Sigmoid colon (tissue), 6 donors: ENCODE measurements at regions not wholly inside any gene's neighbourhood (a gene's known extent, or its start where the extent isn't known, plus 50 kb on each side); places are given as distances from the start of the nearest gene placed in this dataset.

Experiments used
- DNase-seq: peaks from one replicate; pipeline ENCODE4 v3.0.0-alpha.2; 2019
- H3K27ac ChIP-seq, 4 donors: fragments of 200-600 bp; sonication (generic); one replicate each; pipeline ENCODE4 v1.5.1; 2016 to 2019; ENCODE audit warnings: mild to moderate bottlenecking in 1 of 4
- H3K27me3 ChIP-seq, 3 donors: fragments of 200-600 bp; sonication (generic); one replicate each; pipeline ENCODE4 v1.5.1; 2019; ENCODE audit warnings: mild to moderate bottlenecking in 1 of 3
- H3K36me3 ChIP-seq, 4 donors: fragments of 200-600 bp; sonication (generic); one replicate each; pipeline ENCODE4 v1.5.1; 2016 to 2019
- H3K4me1 ChIP-seq, 4 donors: fragments of 200-600 bp; sonication (generic); one replicate each; pipeline ENCODE4 v1.5.1; 2017 to 2019
- H3K4me3 ChIP-seq, 4 donors: fragments of 200-600 bp; sonication (generic); one replicate each; pipeline ENCODE4 v1.5.1; 2017 to 2019; ENCODE audit warnings: mild to moderate bottlenecking in 2 of 4, moderate library complexity in 1 of 4
- H3K9me3 ChIP-seq, 4 donors: fragments of 200-600 bp in 3 of 4; sonication (generic) in 3 of 4; one replicate each; pipeline versions ENCODE4 v1.5.1 to v1.6.1; 2013 to 2019
- EP300 ChIP-seq, 4 donors: sonication (generic); formaldehyde crosslinking; IDR thresholded peaks; one replicate each; pipeline ENCODE4 v1.6.1; 2017; ENCODE audit warnings: antibody characterized with exemption in 4 of 4
- POLR2A ChIP-seq, 2 donors: fragments of 450-650 bp; IDR thresholded peaks; one replicate each; pipeline ENCODE4 v1.6.1; 2016; ENCODE audit warnings: antibody characterized with exemption in 2 of 2, mild to moderate bottlenecking in 2 of 2, moderate library complexity in 2 of 2
- POLR2AphosphoS5 ChIP-seq, 4 donors: sonication (generic); formaldehyde crosslinking; IDR thresholded peaks; one replicate each; pipeline ENCODE4 v1.6.1; 2017; ENCODE audit warnings: antibody characterized with exemption in 4 of 4
- WGBS, 2 donors: extraction: QIAGEN DNeasy Blood & Tissue Kit; methylation state at CpG; one replicate each; pipeline ENCODE4 v1.1.7; 2013; 5-methylcytosine and 5-hydroxymethylcytosine counted together
- intact Hi-C: fragments of 100-400 bp; cut with DNase I; formaldehyde crosslinking; loops from one replicate; pipeline ENCODE4 v1.15.1; 2023
- TF ChIP-seq, protein P1 (sequence below), 4 experiments: fragments of 450-650 bp in 3 of 4; fragments of 200-600 bp in 1 of 4; IDR thresholded peaks; one replicate each; pipeline ENCODE4 v1.5.1; 2016 to 2019; ENCODE audit warnings: antibody characterized with exemption in 4 of 4, mild to moderate bottlenecking in 3 of 4, moderate library complexity in 2 of 4
- donor health status: healthy with polysubstance abuse.
- donor health status: healthy.

DNA sequence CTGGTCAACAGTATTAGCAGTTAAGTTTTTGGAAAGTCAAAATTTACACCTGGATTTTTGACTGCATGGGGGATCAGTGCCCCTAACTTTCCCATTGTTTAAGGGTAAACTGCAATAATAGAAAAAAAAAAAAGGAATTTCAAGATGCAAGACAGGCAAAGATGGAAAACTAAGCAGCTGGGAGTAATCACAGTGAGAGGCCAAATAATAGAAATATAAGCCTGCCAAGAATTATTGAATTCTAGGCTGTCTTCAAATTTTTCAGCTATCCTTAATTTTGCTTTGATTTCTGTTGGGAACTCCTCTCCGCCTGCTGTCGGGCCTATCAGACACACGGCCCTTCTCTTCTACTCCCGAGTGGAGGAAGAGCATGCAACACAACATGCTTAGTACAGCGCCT is 215.5 kb upstream of the LMCD1 start:
- Histone ChIP-seq H3K27me3 (no peaks in the 10 kb centered on the region), H3K4me1 (no peaks in the 10 kb centered on the region), H3K27ac (no peak overlapping the region), H3K4me3 (no peak overlapping the region), H3K9me3 (no peaks in the 10 kb centered on the region), H3K36me3 (no peaks in the 10 kb centered on the region)
- no peak for TF ChIP-seq POLR2AphosphoS5 (IDR thresholded peaks at IDR 0.05)
- TF ChIP-seq POLR2A (IDR thresholded peaks at IDR 0.05) = no peak
- TF ChIP-seq, protein P1, sequence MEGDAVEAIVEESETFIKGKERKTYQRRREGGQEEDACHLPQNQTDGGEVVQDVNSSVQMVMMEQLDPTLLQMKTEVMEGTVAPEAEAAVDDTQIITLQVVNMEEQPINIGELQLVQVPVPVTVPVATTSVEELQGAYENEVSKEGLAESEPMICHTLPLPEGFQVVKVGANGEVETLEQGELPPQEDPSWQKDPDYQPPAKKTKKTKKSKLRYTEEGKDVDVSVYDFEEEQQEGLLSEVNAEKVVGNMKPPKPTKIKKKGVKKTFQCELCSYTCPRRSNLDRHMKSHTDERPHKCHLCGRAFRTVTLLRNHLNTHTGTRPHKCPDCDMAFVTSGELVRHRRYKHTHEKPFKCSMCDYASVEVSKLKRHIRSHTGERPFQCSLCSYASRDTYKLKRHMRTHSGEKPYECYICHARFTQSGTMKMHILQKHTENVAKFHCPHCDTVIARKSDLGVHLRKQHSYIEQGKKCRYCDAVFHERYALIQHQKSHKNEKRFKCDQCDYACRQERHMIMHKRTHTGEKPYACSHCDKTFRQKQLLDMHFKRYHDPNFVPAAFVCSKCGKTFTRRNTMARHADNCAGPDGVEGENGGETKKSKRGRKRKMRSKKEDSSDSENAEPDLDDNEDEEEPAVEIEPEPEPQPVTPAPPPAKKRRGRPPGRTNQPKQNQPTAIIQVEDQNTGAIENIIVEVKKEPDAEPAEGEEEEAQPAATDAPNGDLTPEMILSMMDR (IDR thresholded peaks at IDR 0.05) = no peak
- TF ChIP-seq EP300 (IDR thresholded peaks at IDR 0.05) = no peak
- 83 to 94% methylated on average over 5 of the region's 5 CpGs for WGBS, 2 donors
- intact Hi-C loops = no loop called here
- DNase-seq = no peak

DNA sequence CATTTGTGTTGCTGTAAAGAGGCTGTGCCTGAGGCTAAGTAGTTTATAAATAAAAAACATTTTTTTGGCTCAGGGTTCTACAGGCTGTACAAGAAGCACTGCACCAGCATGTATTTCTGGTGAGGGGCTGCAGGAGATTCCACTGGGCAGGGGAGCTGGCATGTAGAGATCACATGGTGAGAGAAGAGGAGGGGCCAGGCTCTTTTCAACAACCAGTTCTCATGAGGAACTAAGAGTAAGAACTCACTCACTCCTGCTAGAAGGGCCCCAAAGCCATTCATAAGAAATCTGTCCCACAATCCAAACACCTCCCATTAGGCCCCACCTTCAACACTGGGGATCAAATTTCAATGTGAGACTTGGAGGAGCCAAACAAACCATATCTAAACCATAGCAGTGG is 214.9 kb upstream of the LMCD1 start:
- TF ChIP-seq, protein P1 (IDR thresholded peaks at IDR 0.05) = no peak
- TF ChIP-seq POLR2AphosphoS5 (IDR thresholded peaks at IDR 0.05) (no peak), EP300 (IDR thresholded peaks at IDR 0.05) (no peak), POLR2A (IDR thresholded peaks at IDR 0.05) (no peak)
- no peaks in the 10 kb centered on the region for H3K36me3 ChIP-seq
- H3K4me3 ChIP-seq = no peak overlapping the region
- H3K4me1 ChIP-seq = no peaks in the 10 kb centered on the region
- DNase-seq = no peak
- no peak overlapping the region for H3K27ac ChIP-seq
- intact Hi-C loops = no loop called here
- H3K9me3 ChIP-seq = no peaks in the 10 kb centered on the region
- no peaks in the 10 kb centered on the region for H3K27me3 ChIP-seq

DNA sequence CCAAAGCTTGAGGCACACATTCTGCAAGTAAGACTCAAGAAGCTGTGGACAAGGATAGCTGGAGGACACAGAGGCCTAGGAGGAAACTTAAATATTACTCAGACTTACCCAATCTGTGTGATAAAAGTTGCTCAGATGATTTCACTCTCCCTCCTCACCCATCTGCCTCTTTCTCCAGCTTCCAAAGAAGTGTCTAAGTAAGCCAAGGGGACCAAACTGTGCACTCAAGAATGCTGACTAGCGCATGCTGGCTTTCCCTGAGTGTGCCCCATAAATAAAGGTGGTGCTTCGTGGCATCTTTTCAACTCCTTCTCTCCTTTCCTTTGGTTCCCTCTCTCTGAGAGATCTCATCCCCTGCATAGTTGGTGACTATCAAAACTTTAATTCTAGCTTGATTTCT is 211.0 kb upstream of the LMCD1 start:
- no peak overlapping the region for H3K27ac ChIP-seq
- intact Hi-C loops = no loop called here
- no peaks in the 10 kb centered on the region for H3K4me1 ChIP-seq
- H3K27me3 ChIP-seq = no peaks in the 10 kb centered on the region
- WGBS, 2 donors = 86 to 91% methylated on average over 2 of the region's 2 CpGs
- H3K9me3 ChIP-seq = no peaks in the 10 kb centered on the region
- no peak for TF ChIP-seq EP300 (IDR thresholded peaks at IDR 0.05)
- no peak for TF ChIP-seq POLR2AphosphoS5 (IDR thresholded peaks at IDR 0.05)
- no peak for TF ChIP-seq POLR2A (IDR thresholded peaks at IDR 0.05)
- TF ChIP-seq, protein P1 (IDR thresholded peaks at IDR 0.05) = no peak
- no peak overlapping the region for H3K4me3 ChIP-seq
- DNase-seq = no peak
- H3K36me3 ChIP-seq = no peaks in the 10 kb centered on the region

- WGBS, 2 donors = 60 to 79% methylated on average over 2 of the region's 2 CpGs
- no peaks in the 10 kb centered on the region for H3K9me3 ChIP-seq
- no peak overlapping the region for H3K27ac ChIP-seq
- no peaks in the 10 kb centered on the region for H3K27me3 ChIP-seq
- no peaks in the 10 kb centered on the region for H3K36me3 ChIP-seq
- intact Hi-C loops = no loop called here
- no peak overlapping the region for H3K4me3 ChIP-seq
- no peak for TF ChIP-seq EP300 (IDR thresholded peaks at IDR 0.05)
- TF ChIP-seq POLR2A (IDR thresholded peaks at IDR 0.05) = no peak
- TF ChIP-seq, protein P1 (IDR thresholded peaks at IDR 0.05) = no peak
- TF ChIP-seq POLR2AphosphoS5 (IDR thresholded peaks at IDR 0.05) = no peak
- H3K4me1 ChIP-seq = no peaks in the 10 kb centered on the region
- no peak for DNase-seq
Measured at GRCh38 chr3:8296461-8296860, 205.2 kb upstream of the LMCD1 start.
